HG03378 (cell line): ENCODE measurements at regions not wholly inside any gene's neighbourhood (a gene's known extent, or its start where the extent isn't known, plus 50 kb on each side); places are given as distances from the start of the nearest gene placed in this dataset.
"Not testable (repeated sequence)": the region's sequence is repeated elsewhere in the genome, so short reads cannot be mapped to it uniquely, and the experiment has no call there.

Experiments
- ATAC-seq: cut with Tn5 transposase; IDR thresholded peaks from one replicate; pipeline ENCODE4 v1.9.1; 2021; ENCODE audit warnings: mild to moderate bottlenecking, moderate library complexity; ENCODE audit not compliant: unreplicated experiment

GRCh38 chr6:102742754-102743356, 1349.3 kb downstream of the GRIK2 start:
- no peak for ATAC-seq

GRCh38 chr6:102742028-102742427, 1348.5 kb downstream of the GRIK2 start:
- no peak for ATAC-seq

GRCh38 chr6:102736941-102737368, 1343.4 kb downstream of the GRIK2 start:
- ATAC-seq = no peak

- no peak for ATAC-seq
These were observed 1339.4 kb downstream of the GRIK2 start for GRCh38 chr6:102732898-102733297.

GRCh38 chr6:102722086-102722485, 1328.6 kb downstream of the GRIK2 start:
- not testable (repeated sequence) for ATAC-seq

GRCh38 chr6:102717737-102718456, 1324.4 kb downstream of the GRIK2 start:
- no peak for ATAC-seq

- no peak for ATAC-seq
These were observed 1323.7 kb downstream of the GRIK2 start for GRCh38 chr6:102717252-102717651.

- no peak for ATAC-seq
These were observed 1307.5 kb downstream of the GRIK2 start for GRCh38 chr6:102701019-102701418.

- ATAC-seq = no peak
These were observed 1293.0 kb downstream of the GRIK2 start for GRCh38 chr6:102686461-102686860.

GRCh38 chr6:102680413-102680812, 1286.9 kb downstream of the GRIK2 start:
- no peak for ATAC-seq

GRCh38 chr6:102679865-102680264, 1286.4 kb downstream of the GRIK2 start:
- ATAC-seq = no peak

GRCh38 chr6:102677225-102677624, 1283.7 kb downstream of the GRIK2 start:
- no peak for ATAC-seq

- ATAC-seq = no peak
These were observed 1277.2 kb downstream of the GRIK2 start for GRCh38 chr6:102670735-102671134.

GRCh38 chr6:102662851-102663250, 1269.3 kb downstream of the GRIK2 start:
- no peak for ATAC-seq

GRCh38 chr6:102660303-102660702, 1266.8 kb downstream of the GRIK2 start:
- ATAC-seq = no peak

- ATAC-seq = no peak
These were observed 1262.3 kb downstream of the GRIK2 start for GRCh38 chr6:102655823-102656222.

- ATAC-seq = no peak
These were observed 1247.9 kb downstream of the GRIK2 start for GRCh38 chr6:102641426-102641825.

- ATAC-seq = no peak
These were observed 1238.4 kb downstream of the GRIK2 start for GRCh38 chr6:102631921-102632320.

- ATAC-seq = no peak
These were observed 1229.7 kb downstream of the GRIK2 start for GRCh38 chr6:102623201-102623600.

- no peak for ATAC-seq
These were observed 1226.1 kb downstream of the GRIK2 start for GRCh38 chr6:102619585-102619984.

- ATAC-seq = no peak
These were observed 1189.1 kb downstream of the GRIK2 start for GRCh38 chr6:102582569-102582968.

GRCh38 chr6:102581378-102582124, 1188.0 kb downstream of the GRIK2 start:
- ATAC-seq = no peak
